CD4-positive, alpha-beta T cell treated with Interleukin-2 at 100 ng/mL for 4 hours (primary cell): ENCODE measurements at regions not wholly inside any gene's neighbourhood (a gene's known extent, or its start where the extent isn't known, plus 50 kb on each side); places are given as distances from the start of the nearest gene placed in this dataset.

Experiments used
- DNase-seq: peaks from one replicate; pipeline ENCODE4 v3.0.0-alpha.2; 2020; ENCODE audit warnings: low spot score

DNA sequence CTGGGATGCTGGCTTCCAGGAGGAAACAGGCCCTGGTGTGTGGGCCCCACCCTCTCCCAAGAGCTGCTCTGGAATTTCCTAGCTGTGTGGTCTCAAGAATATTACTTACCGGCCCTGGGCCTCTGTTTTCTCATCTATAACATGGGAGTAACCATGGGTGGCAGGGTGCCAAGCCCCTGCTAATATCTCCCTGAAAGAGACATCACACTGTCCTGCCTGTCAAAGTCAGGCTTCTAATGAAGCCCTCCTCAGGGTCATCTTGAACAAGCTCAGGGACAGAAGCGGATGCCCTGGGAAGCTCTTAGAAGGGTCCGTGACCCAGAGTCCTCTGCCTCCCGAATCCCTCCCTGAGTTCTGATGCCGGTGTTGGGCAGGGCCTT is 173.2 kb upstream of the HDAC4 start:
- no peak for DNase-seq

DNA sequence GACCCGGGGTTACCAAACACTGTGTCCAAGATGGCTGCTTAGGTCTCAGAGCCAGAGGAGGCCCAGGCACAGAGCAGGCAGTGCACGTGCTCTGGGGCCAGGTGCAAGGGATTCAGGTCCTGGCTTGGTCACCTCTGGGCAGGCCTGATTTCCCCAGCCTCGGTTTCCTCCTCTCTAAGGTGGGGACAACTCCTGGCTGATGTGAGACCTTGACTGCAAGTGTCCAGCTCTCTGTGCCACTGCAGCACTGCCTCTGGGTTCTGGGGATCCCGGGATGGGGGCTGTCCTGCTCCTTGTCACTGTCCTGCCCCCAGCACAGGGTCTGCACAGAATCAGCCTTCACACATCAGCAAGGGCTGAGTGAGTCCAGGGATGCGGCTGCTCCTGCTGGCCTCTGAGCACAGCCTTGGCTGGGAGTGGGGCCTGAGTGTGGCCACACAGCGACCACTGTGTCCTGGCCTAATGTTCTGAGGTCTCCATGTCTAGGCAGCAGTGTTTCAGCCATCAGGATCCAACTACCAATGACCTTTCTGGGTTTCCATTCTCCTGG is 170.2 kb upstream of the HDAC4 start:
- no peak for DNase-seq

DNA sequence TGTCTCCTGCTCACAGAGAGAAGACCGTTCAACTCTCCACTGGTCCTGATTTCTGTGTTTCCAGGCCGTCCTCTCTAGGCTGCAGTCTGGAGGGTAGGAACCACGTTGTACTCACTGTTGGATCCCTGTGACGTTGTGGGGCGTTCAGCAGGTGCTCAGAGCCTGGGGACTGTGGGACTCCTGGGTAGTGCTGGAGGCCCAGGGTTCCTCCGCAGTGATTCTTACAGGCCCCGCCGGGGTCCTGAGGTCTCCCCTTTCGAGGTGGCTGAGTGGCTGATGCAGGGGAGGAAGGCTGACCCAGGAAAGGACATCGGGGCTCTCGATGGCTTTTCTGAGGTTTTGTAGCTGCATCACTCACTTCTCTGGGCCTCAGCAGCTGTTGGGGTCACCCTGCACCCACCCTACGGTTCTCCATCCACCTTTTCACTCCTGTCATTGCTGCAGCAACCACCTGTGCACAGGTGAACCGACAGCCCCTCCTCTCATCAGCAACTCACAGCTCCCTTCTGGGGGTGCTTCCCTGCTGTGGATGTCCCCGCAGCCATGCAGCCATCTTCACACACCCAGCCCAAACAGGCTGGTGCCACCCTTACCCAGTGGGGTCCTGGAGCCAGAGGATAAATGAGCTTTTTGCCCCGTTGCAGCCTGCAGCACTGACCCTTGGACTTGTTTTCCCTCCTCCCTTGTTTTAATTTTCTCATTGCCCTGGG is 169.6 kb upstream of the HDAC4 start:
- no peak for DNase-seq

DNA sequence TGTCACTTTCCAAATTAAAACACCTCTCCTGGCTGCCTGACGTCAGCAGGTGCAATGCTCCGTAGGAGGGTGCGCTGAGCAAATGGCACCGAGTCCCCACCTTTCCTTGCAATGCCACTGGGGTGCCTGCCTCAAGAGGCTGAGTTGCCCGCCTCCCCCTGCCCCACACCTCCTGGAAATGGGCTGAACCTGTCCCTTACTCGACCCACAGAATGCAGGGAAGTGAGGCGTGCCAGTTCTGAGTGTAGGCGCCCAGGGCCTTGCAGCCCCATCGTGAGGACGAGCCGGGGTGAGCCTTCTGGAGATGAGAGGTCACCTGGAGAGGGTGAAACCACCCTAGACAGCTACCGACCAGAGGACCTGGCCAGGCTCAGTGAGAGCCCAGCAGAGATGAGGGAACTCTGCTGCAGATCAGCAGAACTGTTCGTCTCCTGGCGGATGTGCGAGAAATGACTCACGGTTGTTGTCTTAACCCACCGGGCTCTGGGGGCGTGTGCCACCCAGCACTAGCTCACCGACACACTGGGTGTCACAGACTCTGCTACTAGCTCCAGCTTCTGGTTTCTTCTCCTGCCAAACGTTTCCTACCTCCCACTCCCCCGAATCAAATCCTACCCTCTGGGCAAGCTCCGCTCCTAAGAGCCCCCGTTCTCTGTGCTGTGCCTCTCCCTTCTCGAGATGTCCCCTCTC is 168.7 kb upstream of the HDAC4 start:
- DNase-seq: no peak

DNA sequence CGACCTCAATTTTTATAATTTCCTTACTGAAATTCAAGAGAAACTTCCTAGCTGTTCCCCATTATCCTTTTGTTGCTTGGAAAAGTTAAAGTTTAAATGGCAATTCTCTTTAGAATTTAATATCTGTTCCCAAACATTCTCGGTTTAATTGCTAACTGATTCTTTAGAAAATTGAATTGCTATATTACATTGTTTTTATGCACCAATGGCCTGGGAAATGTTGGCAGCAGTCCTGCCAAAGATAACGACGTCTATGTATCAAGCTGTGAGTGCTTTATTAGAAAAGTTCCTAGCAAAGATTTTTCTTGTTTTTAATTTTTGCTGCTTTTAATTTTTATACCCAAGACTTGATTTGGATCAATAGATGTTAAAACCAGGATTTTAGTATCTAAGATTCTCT is 167.8 kb upstream of the HDAC4 start:
- DNase-seq: no peak

DNA sequence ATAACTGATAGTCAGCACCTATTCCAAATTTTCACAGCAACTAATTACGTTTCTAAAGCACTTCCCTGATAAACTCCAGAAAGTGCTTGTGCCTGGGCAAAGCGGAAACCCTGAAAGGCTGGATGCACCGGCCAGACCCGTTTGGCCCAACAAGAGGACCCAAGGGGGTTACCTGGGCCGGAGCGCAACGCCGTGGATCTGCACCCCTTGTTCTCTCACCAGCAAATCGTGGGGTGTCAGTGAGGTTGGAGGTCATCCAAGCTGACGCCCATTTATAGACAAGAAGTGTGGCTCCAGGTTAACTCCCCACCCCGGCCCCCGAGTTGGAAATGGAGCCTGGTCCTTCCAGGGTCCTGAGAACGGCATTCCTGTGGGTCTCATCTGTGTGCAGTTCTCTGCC is 167.0 kb upstream of the HDAC4 start:
- no peak for DNase-seq

DNA sequence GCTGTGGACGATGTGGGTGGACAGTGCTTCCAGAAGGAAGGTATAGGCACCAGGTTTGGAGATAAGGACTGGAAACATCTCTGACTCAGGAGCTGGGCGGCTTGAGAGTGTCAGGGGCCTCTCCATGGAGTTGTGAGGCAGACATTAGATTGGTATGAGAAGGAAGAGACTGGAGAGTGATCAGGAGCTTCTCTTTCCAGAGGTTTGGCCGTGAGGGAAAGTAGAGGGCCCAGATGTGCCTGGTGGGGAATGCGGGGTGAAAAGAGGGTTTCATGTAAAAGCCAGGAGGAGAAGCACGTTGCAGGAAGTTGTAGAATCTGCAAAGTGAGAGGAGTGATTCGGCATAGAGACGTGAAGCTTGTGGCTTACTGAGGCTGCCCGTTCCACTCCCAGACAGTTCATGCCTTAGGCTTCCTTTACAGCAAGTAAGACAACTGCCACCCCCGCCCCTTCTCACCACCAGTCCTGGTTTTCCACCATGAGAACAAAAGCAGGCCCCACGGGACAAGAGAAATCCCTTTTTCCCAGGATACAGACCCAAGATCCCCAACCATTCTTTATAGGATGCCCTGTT is 166.3 kb upstream of the HDAC4 start:
- no peak for DNase-seq

DNA sequence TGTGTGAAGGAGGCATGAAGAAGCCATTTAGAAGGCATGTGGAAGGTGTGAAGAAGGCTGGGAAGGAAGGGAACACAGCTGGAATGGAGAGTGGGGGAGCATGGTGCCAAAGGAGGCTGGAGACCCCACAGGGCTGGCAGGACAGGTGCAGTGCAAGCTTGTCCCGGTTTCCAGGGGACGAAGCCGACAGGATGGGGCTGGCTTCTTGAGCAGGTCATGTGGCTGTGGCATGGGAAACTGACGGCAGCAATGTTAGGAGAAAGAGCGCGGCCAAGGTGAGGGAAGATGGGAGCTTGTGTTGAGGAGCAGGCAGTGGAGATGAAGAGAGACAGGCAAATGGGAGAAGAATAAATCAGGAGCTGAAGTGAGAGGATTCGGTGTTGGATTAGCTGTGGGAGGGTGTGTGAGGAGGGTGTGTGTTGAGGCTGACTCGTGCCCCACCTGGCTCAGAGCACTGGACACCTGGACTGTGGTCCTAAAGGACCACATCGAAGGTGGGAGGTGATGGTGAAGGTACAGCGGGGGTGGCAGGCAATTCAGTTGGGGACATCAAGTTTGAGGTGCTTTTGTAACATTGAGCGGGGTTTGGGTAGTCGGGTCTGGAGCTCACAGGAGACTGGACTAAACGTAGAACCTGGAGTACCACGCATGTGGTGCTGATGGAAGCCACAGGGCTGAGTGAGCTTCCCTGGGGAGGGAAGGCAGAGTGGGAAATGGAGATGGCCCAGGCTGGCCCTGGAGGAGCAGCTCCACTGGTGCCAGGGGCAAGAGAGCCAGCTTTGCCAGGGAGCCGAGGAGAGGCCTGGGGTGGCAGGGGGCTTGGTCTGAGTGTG is 165.6 kb upstream of the HDAC4 start:
- DNase-seq: no peak

DNA sequence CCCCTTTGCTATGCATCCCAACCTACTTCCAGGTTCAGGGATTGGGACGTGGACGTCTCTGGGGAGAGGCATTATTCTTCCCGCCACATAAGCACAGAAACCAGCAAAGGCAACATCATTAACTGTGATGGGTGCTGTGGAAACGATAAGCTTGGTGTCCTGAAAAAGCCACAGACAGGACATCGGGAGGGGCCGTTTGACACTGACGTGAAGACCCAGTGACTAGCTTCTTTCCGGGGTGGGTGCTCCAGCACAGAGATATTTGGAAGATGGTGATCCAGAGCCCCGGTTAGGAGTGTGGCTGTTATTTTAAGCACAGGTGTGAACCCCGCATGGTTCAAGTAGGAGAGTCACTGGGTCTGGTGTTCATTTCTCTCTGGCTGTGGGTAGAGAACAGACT is 163.8 kb upstream of the HDAC4 start:
- no peak for DNase-seq

DNA sequence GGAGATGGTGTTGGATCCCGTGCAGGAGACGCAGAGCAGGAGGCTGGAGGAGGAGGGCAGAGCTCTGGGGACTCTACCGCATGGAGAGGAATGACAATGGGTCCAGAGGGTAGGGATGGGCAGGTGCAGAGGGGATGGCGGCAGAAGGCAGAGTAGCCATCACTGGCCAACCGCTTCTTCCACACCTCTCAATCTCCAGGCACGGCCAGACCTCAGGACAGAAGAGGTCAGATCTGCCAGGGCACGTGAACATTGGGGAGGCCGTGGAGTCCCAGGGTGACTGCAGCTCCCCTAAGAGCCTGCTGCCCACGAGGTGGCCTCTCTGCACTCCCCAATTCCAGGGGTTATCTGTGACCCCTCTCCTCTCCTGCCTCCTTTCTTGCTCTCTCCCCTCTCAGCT is 162.7 kb upstream of the HDAC4 start:
- DNase-seq: no peak

DNA sequence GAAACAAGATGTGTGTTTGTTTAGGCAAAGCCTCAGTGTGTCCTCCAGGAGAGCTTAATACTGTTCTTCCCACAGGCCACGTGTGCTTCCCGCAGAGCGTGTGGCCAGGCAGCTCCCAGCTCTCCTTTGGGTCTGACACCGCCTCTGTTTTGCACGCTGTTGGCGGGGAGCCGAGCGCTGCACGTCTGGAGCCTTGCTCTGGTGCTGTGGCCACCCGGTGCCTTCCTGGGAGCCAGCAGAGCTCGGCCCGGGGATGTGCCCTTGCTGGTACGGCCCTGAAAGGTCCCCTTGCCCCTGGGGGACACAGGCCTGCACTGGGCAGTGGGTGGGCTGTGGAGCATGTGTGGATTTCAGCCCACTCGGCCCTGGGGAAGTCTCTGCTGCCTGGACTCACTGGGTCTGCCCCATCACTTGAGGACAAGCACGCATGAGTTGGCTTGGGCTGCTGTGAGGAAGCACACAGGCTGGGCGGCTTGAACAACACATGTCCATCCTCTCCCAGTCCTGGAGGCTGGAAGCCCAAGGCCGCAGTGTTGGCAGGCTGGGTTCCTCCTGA is 160.7 kb upstream of the HDAC4 start:
- no peak for DNase-seq

DNA sequence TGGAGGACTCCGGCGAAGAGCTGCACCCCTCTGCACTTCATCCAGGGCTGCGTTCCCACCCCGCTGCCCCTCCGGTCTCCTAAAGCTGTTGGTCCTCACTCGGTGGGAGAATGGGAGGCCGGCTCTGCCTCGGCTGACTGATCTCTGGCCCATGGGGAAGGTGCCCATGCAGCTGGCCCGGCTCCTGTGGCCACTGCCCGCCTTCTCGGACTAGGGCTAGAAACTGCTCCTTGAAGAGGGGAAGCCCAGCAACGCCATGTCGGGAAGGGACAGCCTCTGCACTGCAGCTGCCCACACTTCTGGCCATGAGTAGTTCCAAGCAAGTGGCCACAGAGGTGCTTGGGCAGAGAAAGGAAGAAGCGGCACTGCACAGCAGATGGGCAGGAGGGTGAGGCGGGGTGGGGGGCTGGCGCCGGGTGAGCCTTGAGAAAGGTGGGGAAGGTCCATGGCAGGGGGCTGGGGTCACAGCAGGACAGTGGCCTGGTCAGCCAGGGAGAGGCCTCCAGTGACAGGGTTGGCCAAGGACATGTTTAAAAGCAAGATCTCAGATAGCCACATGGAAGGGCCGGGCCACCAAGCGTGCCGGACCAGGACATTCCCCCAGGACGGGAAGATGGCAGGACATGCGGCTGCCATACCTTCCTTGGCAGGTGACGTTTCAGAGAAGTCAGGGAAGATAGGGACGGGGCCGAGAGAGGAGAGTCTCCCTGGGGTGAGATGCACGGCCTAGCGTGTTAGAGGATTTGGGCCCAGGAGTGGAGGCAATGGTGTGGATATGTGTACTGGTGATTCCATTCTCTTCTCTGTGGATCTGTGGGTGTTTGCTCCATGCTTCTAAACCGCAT is 158.8 kb upstream of the HDAC4 start:
- DNase-seq: no peak

DNA sequence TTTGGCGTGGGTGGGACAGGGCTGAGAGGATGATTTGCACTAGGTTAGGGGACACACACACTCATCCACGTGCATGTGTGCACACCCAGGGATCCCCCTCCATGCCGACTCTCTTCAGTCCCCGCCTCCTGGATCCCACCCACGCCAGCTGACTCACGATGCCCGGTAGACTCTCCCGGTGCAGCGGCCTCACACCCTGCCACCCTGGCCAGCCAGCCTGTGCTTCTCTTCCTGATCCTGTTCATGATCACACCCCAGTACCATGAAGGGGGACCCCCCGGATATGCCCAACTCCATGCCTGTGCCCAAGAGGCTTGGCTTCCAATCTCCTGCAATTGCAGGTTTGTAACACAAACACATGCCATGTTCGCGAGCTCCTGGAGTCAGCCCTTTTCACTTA is 157.8 kb upstream of the HDAC4 start:
- DNase-seq: no peak

DNA sequence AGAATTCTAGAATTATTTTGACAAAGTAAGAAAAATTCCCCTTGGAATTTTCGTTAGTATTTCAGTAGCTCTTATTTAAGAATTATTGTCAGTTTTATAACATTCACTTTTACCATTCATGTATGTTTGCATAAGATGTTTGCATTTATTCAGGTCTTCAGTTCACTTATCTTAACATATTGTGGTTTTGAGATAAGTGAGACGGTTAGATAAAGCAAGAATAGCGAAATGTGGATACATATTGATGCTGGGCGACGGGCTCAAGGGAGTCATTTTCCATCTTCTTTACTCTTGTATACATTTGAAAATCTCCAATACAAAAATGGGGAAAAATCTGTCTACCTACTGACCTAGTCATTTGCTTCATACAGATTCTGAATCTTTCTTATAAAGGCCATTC is 156.7 kb upstream of the HDAC4 start:
- no peak for DNase-seq

DNA sequence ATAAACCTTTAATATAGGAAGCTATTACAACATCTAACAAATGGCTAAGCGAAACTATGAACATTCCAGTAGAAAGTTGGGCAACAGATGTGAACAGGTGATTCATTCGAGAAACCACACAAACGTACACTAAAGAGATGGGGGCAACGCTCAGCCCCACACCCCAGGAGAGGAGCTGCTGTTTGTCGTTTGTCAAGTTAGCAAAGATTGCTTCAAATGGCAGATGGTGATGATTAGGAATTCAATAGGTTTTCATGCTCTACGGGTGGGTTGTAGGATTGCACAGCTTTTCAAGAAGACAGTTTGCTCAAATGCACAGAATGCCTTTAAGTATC is 154.7 kb upstream of the HDAC4 start:
- DNase-seq: no peak

DNA sequence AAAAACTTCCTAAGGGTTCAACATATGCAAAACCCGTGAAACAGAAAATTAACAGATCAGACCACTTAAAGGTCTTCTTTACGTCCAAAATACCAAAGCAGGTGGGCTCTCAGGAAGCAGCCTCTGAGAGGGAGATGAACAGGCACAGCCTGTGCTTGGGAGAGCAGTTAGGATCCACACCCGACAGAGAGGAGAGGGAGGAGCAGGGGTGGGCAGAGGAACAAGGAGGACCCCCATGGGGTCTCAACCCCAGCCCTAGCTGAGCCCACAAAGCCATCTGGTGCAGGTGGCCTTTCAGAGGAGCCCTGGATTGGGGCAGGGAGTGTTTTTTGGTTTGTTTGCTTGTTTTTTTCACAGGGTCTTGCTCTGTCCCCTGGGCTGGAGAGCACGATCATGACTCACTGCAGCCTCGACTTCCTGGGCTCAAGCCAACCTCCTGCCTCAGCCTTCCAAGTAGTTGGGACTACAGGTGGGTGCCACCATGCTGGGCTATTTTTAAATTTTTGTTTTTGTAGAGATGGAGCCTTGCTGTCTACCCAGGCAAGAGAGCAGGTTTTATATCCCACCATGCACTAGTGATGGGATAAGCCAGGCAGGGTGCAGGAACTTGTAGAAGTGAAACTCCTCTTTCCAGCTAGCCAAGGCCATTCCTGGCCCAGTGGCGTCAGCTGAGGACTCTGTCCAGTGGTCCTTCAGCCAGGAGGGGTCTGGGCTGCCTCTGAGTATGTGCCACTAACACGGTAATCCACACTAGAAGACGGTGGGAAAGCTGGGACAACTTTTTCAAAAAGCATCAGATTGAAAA is 154.1 kb upstream of the HDAC4 start:
- no peak for DNase-seq

DNA sequence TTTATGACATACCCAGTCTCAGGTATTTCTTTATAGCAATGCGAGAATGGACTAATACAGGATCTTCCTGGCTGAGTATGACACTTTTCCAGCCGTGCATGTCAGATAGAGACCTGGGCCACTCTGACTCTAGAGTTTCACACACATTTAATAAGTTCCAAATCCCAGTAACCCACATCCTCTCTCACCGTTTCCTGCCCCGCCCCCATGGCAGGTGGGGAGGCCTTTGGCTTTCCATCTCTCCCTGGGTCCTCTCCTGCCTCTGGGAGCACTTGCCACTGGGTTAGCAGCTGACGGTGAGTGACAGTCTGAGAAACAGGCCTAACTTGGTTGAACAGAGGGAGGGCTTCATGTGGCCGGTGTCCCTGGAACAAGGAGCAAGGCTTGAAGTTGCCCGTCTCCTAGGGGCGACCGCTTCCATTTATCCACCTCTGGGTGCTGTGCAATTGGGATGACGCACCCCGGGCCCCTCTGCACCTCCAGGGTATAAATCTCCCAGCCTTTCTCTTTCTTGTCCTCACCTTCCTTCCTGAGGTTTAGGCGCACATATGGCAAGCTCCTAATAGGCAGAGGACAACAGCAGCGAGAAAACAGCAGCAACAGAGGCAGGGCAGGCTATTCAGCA is 152.7 kb upstream of the HDAC4 start:
- no peak for DNase-seq

DNA sequence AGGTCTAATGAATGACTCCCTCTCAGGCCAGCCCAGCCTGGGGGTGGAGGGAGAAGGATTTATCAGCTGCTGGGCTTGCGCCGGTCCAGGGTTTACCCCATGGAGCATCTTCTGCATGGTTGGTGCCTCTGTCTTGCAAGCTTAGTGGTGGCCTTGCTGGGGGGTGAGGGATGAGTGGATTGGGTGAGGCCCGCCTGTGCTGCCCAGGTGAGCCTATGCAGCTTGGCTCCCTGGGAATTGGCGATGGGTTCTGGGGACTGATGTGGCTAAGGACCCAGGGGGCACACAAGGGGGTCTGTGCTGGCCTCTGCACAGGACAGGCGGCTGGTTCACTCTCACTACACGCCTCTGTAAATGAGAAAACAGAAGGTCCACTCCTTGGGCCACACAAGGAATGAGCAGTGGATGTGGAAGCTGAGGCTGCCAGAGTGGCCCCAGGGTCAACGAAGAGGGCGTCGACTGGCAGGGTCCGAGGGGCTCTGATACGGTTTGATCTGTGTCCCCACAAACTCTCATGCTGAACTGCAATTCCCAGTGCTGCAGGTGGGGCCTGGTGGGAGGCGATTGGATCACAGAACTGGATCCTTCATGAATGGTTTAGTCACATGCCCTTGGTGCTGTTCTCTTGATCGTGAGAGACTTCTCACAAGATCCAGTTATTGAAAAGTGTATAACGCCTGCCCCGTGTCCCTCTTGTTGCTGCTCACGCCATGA is 151.6 kb upstream of the HDAC4 start:
- DNase-seq: no peak

DNA sequence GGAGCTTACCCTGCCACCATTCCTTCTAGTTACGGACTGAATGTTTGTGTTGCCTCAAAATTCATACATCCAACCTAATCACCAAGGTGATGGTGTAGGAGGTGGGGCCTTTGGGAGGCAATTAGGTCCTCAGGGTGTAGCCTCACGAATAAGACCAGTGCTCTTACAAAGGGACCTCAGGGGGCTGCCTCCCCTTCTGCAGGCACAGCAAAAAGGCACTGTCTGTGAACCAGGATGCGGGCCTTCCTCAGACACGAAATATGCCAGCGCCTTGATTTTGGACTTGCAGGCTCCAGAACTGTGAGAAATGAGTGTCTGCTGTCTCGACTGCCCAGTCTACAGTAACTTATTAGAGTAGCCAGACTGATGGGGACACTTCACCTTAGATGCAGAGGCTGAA is 150.4 kb upstream of the HDAC4 start:
- no peak for DNase-seq
